Effector CD8-positive, alpha-beta T cell (primary cell): ENCODE measurements at regions not wholly inside any gene's neighbourhood (a gene's known extent, or its start where the extent isn't known, plus 50 kb on each side); places are given as distances from the start of the nearest gene placed in this dataset.

ENCODE experiments used
- DNase-seq: peaks from one replicate; lab custom pipeline; 2025; lab: John Stamatoyannopoulos, UW

GRCh38 chr1:38547321-38547720 lies 312.3 kb downstream of the RRAGC start:
- no peak for DNase-seq

DNA sequence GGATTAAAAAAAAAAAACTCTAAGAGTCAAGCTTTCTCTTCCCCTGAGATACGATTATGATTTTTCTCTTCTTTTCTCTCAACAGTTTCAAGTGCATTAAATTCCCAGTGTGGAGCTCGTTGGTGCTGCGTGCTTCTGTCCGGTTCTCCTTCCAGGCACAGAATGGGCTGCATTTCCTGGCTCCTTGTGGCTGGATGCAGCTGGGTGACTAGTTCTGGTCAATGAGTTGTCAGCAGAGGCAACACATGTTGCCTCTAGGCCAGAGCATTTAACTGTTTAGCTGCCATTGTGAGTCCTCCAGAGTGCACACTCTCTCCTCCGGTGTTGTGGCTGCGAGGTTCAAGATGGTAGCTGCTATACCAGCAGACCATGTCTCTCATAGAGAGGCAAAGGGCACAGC lies 312.9 kb downstream of the RRAGC start:
- DNase-seq, result no peak

- no peak for DNase-seq
These were observed 318.3 kb downstream of the RRAGC start for GRCh38 chr1:38541223-38541622.

DNA sequence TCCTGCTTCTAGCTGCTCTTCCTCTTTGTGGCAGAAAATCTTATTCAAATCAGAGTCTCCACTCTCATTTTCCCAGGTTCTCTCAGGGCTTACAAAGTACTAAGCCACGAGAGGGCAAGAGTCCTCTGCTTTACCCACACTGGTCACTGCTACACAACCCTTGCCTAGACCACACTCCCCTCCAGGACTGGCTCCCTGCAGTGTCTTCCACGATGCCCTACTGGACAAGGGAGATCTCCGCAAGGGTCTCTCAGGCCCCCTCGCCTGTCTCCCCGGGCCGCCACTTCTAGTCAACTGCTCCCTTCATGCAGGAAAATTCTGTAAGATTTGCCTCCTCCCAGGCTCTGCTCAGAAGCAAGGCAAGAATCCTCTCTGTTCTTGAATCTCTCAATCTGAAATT lies 319.6 kb downstream of the RRAGC start:
- DNase-seq, result no peak

GRCh38 chr1:38538834-38539233 lies 320.7 kb downstream of the RRAGC start:
- DNase-seq, result no peak

- no peak for DNase-seq
These were observed 323.5 kb downstream of the RRAGC start for GRCh38 chr1:38536089-38536488.

DNA sequence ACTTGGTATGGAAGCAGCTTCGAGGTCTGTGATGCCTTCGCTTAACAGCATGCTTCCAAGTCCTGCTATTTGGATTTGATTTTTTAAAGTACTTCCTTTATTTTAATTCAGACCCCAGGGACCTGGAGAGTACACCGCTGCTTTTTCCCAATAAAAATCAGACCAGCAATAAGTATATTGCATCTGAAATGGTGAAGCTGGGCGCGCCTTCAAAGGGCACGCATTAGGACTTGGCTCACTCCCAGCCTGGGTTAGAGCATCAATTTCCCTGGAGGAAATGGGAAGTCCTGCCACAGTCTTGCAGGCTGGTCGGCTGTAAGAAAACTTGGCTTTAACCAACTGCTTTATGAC lies 325.1 kb downstream of the RRAGC start:
- DNase-seq, result no peak

- DNase-seq, result no peak
These were observed 325.6 kb downstream of the RRAGC start for GRCh38 chr1:38533772-38534472.

DNA sequence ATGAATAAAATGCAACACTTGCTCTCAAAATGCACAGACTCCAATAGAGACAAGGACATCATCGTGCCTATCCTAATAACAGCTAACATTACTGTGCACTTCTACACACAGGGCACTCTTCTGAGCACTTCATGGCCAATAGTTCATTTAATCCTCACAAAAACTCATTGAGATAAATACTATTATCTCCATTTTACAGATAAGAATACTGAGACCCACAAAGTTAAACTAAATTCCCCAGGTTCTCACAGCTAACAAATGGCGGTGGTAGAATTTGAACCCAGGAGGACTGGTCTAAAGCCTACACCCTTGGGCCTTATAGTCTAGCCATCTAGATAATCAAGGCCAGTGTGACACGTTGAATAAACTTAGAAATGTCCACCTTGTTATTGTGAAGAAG lies 328.6 kb downstream of the RRAGC start:
- no peak for DNase-seq

DNA sequence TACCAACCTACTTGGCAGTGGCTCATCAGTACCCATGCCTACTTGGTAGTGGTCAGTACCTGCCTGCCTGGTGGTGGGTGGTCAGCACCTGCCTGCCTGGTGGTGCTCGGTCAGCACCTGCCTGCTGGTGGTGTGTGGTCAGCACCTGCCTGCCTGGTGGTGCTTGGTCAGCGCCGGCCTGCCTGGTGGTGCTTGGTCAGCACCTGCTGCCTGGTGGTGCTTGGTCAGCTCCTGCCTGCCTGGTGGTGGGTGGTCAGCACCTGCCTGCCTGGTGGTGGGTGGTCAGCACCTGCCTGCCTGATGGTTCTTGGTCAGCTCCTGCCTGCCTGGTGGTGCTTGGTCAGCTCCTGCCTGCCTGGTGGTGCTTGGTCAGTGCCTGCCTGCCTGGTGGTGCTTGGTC lies 329.6 kb downstream of the RRAGC start:
- DNase-seq, result no peak

DNA sequence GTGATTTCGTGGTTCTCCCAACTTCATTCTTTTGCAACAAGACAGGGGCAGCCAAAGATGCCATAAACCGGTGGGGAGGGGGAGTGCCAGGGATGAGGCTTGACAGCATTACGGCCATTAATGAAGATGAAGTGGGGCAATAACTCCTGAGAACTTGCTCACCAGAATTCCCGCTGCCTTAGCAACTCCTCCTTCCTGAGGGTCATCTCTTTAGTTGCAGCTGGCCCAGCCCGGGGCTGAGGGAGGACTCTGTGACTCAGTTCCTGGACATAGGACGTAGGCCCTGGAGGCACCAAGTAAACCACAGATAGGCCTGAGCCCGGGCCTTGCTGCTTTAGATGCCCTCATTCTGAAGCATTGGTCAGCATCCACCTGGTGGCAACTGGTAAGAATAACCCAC lies 330.2 kb downstream of the RRAGC start:
- no peak for DNase-seq

- DNase-seq, result no peak
These were observed 330.9 kb downstream of the RRAGC start for GRCh38 chr1:38528623-38529022.

GRCh38 chr1:38527373-38527966 lies 332.1 kb downstream of the RRAGC start:
- no peak for DNase-seq

GRCh38 chr1:38526046-38526445 lies 333.5 kb downstream of the RRAGC start:
- no peak for DNase-seq

DNA sequence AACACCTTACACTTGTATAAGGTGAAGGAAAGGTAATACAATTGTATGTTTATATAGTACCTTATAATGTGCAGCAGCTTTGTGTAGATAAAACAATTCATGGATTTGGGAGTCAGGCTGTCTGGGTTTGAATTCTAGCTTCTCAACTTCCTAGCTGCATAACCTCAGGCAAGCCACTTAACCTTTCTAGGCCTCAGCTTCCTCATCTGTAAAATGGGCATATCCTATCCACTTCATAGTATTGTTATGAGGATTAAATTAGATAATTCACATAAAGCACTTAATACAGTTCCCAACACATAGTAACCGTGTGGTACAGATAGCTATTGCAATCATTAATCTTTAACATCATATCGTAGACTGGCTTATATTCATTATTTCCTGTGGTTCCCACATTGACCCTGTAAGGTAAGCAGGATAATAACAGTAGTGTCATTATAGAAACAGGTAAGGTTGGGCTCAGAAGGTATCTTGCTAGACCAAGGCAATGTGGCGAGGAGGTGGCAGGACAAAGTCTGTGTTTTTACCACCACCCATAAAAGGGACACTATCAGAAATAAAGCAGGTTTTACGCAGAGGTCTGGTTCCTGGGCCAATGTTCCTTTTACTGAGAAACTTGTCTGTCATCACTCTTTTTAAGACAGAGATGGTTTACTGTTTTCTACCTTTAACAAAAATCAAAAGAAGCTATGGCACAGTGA lies 334.1 kb downstream of the RRAGC start:
- no peak for DNase-seq

DNA sequence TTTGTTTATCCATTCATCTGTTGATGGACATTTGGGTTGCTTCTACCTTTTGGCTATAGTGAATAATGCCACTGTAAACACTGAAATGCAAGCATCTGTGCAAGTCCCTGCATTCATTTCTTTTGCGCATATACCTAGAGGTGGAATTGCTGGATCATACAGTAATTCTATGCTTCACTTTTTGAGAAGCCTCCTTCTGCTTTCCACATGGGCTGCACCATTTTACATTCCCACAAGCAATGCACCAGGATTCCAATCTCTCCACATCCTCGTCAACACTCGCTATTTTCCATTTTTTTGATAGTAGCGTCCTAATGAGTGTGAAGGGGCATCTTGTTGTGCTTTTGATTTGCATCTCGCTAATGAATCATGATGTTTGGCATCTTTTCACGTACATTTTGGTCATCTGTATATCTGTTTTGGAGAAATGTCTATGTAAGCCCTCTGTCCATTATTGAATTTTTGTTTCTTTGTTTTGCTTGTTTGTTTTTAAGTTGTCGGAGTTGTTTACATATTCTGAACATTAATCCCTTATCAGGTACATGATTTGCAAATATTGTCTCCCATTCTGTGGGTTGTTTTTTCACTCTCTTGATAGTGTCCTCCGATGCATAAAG lies 335.4 kb downstream of the RRAGC start:
- DNase-seq, result no peak

- DNase-seq, result no peak
These were observed 336.0 kb downstream of the RRAGC start for GRCh38 chr1:38523568-38523939.

- no peak for DNase-seq
These were observed 336.5 kb downstream of the RRAGC start for GRCh38 chr1:38522915-38523567.

DNA sequence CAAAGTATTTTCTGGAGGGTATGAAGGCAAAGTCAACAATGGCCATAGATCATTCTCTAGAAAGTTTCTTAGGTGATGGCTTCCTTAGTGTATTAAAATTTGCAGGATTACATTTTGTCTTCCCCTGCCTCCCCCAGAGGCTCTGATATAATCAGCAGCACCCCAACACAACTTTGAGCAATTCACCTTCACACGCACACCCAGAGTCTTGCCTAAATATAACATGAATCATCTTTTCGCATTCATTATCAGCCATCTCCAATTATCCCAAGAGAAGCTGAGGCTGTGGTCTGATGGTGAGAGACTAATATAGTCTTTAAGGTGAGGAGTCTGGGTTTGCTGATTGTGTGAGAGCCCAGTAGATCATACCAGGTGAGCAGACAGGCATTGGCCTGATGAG lies 343.0 kb downstream of the RRAGC start:
- no peak for DNase-seq

DNA sequence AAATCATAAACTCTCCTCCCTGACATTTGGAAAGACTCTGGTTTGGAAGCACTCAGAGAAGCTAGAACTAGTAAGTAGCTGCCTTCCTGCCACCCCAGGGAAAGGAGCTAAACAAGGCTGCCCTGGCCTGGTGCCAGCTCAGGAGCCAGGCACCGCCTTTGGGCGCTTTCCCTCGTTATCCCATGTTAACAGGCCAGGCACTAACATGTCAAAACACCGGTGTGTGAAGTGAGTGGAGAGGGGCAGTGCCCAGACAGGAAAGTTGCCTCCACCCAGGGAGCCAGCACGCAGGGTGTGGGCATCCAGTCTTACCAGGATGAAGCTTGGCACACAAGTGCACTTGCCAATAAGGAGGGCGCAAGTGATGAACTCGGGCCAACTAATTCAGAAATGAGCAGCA lies 346.8 kb downstream of the RRAGC start:
- DNase-seq, result no peak

- DNase-seq, result no peak
These were observed 347.4 kb downstream of the RRAGC start for GRCh38 chr1:38512024-38512767.

DNA sequence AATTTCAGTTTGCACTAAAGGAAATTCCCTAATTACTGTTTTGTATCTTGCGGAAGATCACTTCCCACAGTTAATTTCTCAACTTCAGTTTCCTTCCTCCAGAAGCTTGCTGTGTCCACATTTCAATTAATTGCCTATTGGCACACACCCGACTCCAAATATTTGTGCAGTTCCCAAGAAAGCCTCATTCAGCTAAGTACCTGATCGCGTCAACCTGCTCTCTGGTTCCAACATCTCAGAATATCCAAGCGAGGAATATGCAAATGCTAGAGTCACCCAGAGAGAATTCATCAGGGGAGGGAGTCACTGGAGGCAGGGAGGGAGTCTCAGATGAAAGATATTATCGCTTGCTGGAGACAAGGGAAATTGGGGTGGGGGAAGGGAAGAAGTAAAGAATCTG lies 351.3 kb downstream of the RRAGC start:
- DNase-seq, result no peak
